ENCODE measurements at regions not wholly inside any gene's neighbourhood (a gene's known extent, or its start where the extent isn't known, plus 50 kb on each side); places are given as distances from the start of the nearest gene placed in this dataset.

GRCh38 chr12:114257687-114258086 is 148.3 kb downstream of the TBX5 start:
- H3K9me3 ChIP-seq, result no peaks in the 10 kb centered on the region
- TF ChIP-seq POLR2A (IDR thresholded peaks at IDR 0.05), result no peak
- TF ChIP-seq CTCF (IDR thresholded peaks at IDR 0.05), result no peak
- no peak overlapping the region for H3K4me3 ChIP-seq
- H3K4me1 ChIP-seq, result no peaks in the 10 kb centered on the region
- no peaks in the 10 kb centered on the region for H3K36me3 ChIP-seq (ENCODE audit: low read depth, missing control alignments)
- no peaks in the 10 kb centered on the region for H3K27me3 ChIP-seq
- H3K27ac ChIP-seq, result no peak overlapping the region
- WGBS, 2 donors, result 79 to 81% methylated on average over 4 of the region's 4 CpGs
- no peak for DNase-seq
- intact Hi-C loops (cut with DNase I; ENCODE audit: low total_unique reads), result no loop called here

GRCh38 chr12:114254998-114255397 is 150.9 kb downstream of the TBX5 start:
- Histone ChIP-seq H3K36me3 (ENCODE audit: low read depth, missing control alignments) (no peaks in the 10 kb centered on the region), H3K9me3 (no peaks in the 10 kb centered on the region), H3K4me3 (no peak overlapping the region), H3K27ac (no peak overlapping the region), H3K4me1 (no peaks in the 10 kb centered on the region), H3K27me3 (no peaks in the 10 kb centered on the region)
- TF ChIP-seq CTCF (IDR thresholded peaks at IDR 0.05) (no peak), POLR2A (IDR thresholded peaks at IDR 0.05) (no peak)
- intact Hi-C loops (cut with DNase I; ENCODE audit: low total_unique reads), result no loop called here
- no peak for DNase-seq

- H3K4me3 ChIP-seq, result no peak overlapping the region
- DNase-seq, result no peak
- H3K27me3 ChIP-seq, result no peaks in the 10 kb centered on the region
- TF ChIP-seq CTCF (IDR thresholded peaks at IDR 0.05) (no peak), POLR2A (IDR thresholded peaks at IDR 0.05) (no peak)
- no peaks in the 10 kb centered on the region for H3K36me3 ChIP-seq (ENCODE audit: low read depth, missing control alignments)
- intact Hi-C loops (cut with DNase I; ENCODE audit: low total_unique reads), result no loop called here
- WGBS, 2 donors, result 78 to 83% methylated on average over 4 of the region's 4 CpGs
- H3K4me1 ChIP-seq, result no peaks in the 10 kb centered on the region
- no peak overlapping the region for H3K27ac ChIP-seq
- no peaks in the 10 kb centered on the region for H3K9me3 ChIP-seq
These were observed 151.8 kb downstream of the TBX5 start for GRCh38 chr12:114253976-114254778.

- H3K27ac ChIP-seq, result no peak overlapping the region
- 72 to 80% methylated on average over 7 of the region's 7 CpGs for WGBS, 2 donors
- intact Hi-C loops (cut with DNase I; ENCODE audit: low total_unique reads), result no loop called here
- no peaks in the 10 kb centered on the region for H3K4me1 ChIP-seq
- no peaks in the 10 kb centered on the region for H3K9me3 ChIP-seq
- no peak overlapping the region for H3K4me3 ChIP-seq
- DNase-seq, result no peak
- TF ChIP-seq POLR2A (IDR thresholded peaks at IDR 0.05), result no peak
- no peak for TF ChIP-seq CTCF (IDR thresholded peaks at IDR 0.05)
- H3K27me3 ChIP-seq, result no peaks in the 10 kb centered on the region
- no peaks in the 10 kb centered on the region for H3K36me3 ChIP-seq (ENCODE audit: low read depth, missing control alignments)
These were observed 157.4 kb downstream of the TBX5 start for GRCh38 chr12:114248527-114248926.

GRCh38 chr12:114245555-114245954 is 160.4 kb downstream of the TBX5 start:
- TF ChIP-seq POLR2A (IDR thresholded peaks at IDR 0.05), result no peak
- no peak for TF ChIP-seq CTCF (IDR thresholded peaks at IDR 0.05)
- H3K36me3 ChIP-seq (ENCODE audit: low read depth, missing control alignments), result no peaks in the 10 kb centered on the region
- no peak overlapping the region for H3K27ac ChIP-seq
- no peak for DNase-seq
- intact Hi-C loops (cut with DNase I; ENCODE audit: low total_unique reads), result no loop called here
- H3K27me3 ChIP-seq, result no peaks in the 10 kb centered on the region
- no peak overlapping the region for H3K4me3 ChIP-seq
- H3K4me1 ChIP-seq, result no peaks in the 10 kb centered on the region
- WGBS, 2 donors, result 43 to 59% methylated on average over 4 of the region's 4 CpGs
- no peaks in the 10 kb centered on the region for H3K9me3 ChIP-seq

All from testis (tissue), 2 donors.